NCI-H2196 (cell line): ENCODE measurements at regions not wholly inside any gene's neighbourhood (a gene's known extent, or its start where the extent isn't known, plus 50 kb on each side); places are given as distances from the start of the nearest gene placed in this dataset.
"Not testable (repeated sequence)": the region's sequence is repeated elsewhere in the genome, so short reads cannot be mapped to it uniquely, and the experiment has no call there.

Experiments used
- DNase-seq: peaks from one replicate; lab custom pipeline; 2025; ENCODE audit not compliant: unreplicated experiment; lab: John Stamatoyannopoulos, UW

DNA sequence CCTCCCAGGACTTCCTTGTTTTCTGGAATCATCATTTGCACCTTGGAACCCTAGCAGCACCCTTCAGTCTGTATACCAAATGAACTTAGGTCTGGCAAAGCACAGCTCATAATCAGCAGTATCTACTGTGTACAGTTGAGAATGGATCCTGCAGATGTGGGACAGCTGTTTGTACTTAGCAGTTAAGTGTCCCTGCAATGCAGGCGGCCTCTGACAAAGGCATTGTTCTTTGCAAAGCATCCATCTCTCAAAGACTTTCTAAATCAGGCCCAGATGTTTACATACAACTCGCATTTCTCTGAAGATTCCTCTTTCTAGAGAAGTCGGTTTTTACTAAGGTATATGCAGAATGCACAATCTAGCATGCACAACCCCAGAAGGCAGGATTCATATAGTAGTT, 170.5 kb upstream of the RBM19 start:
- DNase-seq = no peak

DNA sequence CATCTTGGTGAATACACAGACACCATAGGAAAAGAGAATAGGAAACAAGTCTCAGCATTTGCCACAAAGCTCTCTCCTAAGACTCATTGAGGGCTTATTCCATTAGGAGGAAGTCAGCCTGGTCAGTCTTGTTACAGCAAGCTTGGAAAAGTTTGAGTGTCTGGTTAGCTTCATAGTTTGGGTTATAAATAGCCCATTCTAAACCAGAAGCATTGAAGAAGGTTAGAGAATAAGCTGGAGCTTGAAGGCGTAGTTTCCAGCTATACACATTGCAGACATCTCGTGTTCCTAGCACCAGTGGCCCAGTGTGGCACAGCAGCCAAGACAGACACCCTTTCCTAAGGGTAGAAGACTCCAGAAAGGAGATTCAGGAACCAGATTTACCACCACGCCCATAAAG, 168.8 kb upstream of the RBM19 start:
- no peak for DNase-seq

DNA sequence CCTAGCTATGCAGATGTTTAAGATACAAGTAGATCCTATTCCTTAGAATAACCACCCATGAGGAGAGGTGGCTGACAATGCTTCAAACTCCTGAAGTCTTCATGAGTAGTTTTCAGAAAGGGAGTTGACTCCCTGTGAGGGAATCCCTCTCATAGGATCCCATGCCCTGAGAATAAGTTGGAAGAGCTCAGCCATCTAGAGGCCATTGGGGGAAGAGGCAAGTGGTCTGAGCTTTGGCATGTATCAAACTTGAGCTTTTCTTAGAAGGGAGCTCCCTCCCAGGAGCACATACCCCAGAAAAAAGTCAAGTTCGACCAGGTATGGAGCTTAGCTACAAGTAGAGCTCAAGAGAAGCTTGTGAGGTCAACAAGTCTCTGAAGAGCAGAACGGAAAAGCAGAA, 165.7 kb upstream of the RBM19 start:
- DNase-seq = no peak

DNA sequence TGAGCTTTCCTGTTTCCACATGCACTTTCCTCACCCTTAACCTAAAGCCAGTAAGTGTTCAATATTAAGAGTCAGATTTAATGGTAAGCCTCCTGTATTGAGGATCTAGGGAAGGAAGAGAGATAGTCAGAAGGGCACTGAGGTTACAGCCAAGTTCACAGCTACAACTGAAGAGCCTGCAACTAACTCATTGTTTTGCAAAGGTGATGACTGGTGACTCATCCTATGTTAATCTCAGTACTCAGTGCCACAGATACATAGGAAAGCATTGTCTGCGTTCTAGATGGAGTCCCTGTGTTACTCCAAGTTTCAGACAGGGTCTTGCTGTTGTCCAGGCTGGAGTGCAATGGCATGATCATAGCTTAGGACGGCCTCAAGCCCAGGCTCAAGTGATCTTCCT, 157.0 kb upstream of the RBM19 start:
- no peak for DNase-seq

DNA sequence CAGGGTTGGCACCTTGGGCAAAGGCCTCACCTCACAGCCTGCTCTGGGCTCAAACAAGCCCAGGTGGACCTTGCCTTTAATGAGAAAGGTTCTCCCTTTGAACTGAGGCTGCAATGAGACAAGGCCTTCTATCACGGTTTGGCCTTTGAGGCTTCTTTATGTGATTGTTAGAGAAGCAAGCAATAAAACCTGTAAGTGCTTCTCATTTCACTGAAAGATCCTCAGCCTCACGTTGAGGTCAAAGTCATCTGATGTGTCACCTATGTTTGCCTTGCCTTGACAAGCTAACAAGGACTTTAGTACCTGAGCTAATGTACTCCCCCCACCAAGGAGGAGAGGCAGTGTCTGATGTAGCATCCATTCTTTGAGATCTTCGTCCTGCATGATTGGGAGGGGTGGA, 155.9 kb upstream of the RBM19 start:
- no peak for DNase-seq

DNA sequence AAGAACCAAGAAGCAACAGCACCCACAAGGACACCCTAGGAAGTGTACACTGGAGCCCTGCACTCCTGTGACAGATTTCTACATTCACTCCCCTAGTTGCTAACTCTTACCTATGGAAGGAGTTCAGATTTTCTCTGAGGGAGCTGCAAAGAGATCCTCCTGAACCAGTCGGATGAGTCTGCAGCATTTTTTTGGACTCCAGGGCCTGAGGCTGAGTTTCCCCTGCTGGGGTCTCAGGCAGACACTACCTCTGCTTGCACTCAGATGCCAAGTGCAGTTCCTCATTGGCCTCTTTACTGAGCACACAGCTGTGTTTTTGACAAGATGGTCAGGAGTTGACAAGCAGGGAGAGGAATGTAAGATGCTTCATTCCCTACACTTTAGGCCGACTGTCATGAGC, 153.2 kb upstream of the RBM19 start:
- DNase-seq = no peak

DNA sequence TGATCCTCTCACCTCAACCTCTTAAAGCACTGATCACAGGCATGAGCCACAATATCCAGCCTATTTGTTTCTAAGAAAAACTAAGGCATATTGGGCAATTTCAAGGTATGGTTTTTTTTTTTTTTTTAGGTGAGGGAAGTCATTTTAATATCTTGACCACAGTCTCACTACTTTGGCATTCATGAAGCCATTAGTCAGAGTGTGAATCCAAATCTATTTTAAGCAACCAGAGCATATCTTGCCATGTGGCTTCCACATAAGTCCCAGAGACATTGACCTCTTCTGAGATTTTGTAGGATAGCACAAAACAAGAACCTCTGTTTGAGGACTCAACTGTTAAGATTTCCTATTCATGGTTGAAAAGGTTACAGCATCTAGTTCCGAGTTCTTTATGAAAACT, 130.3 kb upstream of the RBM19 start:
- DNase-seq = no peak

DNA sequence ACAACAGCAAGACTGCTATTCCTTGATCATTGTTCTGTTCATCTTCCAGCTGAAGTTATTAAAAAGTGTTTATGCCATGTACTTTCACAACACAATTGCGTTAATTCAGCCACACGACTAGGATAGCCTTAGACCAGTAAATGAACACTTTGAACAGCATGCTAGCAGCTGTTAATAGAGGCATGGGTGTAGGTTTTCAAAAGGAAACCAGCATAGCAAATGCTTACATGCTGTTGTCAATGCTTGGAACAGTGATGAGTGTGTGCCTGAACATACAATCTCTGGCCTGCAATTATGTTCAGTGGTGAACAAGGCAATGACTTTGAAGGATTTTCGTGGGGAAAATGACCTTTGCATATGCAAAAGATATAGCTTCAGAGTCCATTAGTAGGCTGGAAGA, 127.4 kb upstream of the RBM19 start:
- no peak for DNase-seq

DNA sequence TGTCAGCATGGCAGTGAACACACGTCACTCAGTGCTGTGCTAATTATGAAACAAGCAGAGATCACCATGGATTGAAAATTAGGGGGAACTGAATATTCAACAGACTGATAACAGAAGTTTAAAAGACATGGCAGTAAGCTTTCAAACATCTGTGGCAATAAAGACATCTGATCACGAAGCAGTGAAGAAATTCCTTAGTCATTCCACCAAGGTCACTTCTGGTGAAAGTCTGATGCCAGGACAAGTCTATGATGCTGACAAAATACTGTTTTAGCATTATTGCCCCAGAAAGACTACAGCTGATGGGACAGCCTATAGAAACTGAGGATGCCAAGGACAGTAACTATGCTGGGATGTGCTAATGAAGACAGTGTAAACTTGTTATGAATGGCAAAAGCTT, 126.9 kb upstream of the RBM19 start:
- no peak for DNase-seq

DNA sequence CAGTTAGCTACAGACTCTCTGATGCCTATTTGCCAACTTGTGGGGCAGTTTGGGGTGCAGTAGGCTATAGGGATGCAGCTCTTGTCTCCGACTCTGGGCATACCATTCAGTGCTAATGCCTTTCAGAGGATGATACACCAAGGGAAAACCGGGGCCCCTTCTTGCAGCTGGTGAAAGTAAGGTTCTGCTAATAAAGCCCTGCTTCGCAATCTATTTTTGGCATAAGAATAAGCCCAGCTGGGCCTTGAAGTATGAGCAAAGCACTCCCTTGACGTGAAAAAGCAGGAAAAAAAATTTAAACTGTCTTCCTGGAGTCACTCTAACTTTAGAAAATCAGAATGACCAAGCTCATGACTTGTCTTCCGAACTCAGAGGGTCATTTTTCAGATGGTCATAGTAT, 124.1 kb upstream of the RBM19 start:
- no peak for DNase-seq

DNA sequence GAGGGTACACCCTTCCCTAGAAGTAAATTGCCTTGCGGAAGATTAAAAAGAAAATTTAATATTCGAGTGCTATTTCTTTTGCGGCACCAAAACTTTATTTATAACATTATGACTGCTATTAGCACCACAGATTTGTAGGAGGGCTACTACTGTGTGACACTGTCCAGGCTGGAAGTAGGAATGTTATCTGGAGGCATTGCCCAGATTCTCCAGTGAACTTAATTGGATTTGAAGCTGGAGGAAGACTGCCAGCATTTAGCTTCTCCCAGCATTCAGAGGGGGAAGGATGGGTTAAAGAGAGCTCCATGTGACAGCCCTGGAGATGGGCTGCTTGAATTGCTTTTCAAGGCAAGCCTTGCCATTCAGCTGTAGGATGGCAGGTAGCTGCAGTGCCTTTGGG, 107.0 kb upstream of the RBM19 start:
- DNase-seq = no peak

DNA sequence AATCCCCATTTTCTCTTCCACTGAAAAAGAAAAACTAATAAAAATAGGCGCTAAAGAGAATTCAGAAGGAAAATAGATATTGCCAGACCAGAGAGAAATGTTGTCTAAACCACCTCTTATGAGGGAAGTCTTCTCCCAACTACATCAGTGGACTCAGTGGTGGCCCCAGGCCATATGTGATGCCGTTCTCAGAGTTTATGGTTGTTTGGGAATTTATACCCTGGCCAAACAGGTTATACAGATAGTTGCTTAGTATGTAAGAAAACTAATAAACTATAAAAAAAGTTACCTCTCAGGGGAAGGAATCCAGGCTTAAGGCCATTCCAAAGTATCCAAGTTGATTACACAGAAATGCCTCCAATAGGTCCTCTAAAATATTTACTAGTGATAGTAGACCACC, 103.4 kb upstream of the RBM19 start:
- DNase-seq = no peak

DNA sequence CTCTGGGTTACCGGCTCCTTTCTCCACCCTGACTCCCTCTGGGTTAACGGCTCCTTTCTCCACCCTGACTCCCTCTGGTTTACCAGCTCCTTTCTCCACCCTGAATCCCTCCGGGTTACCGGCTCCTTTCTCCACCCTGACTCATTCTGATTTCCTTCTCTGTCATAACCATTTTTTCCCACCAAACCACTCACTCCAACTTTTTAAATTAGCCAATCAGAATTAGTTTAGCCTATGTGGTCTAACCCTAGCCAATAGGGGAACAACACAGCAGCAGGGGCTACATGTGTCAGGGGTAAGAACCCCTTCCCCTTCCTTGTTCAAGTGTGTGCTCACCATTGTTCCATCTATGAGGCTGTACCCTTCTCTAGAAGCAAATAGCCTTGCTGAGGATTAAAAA, 98.4 kb upstream of the RBM19 start:
- no peak for DNase-seq

DNA sequence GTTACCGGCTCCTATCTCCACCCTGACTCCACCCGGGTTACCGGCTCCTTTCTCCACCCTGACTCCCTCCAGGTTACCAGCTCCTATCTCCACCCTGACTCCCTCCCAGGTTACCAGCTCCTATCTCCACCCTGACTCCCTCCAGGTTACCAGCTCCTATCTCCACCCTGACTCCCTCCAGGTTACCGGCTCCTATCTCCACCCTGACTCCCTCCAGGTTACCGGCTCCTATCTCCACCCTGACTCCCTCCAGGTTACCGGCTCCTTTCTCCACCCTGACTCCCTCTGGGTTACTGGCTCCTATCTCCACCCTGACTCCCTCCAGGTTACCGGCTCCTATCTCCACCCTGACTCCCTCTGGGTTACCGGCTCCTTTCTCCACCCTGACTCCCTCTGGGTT, 97.9 kb upstream of the RBM19 start:
- DNase-seq = not testable (repeated sequence)

DNA sequence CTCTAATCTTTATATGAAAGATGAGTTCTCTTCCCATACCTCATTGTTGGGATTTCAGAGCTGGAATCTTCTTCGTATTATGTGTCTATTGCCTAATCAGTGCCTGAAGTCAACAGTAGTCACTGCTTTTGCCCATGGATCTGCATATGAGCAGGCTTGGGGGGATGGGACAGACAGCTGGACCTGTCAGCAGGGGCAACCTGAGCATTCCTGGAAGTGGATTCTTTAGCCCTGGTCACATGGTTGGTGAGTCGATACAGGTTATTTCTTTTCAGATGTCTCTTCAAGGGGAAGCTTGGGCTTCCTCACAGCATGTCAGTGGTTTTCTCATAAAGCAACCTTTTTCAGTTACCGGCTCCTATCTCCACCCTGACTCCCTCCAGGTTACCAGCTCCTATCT, 97.3 kb upstream of the RBM19 start:
- no peak for DNase-seq

DNA sequence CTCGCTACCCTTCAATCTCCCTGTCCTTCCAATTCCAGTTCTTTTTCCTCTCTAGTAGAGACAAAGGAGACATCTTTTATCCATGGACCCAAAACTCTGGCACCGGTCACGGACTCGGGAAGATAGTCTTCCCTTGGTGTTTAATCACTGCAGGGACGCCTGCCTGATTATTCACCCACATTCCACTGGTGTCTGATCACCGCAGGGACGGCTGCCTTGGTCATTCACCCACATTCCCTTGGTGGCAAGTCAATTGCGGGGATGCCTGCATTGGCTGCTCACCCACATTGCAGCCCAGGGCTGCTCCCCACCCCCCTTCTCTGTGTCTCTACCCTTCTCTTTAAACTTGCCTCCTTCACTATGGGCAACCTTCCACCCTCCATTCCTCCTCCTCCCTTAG, 90.2 kb upstream of the RBM19 start:
- not testable (repeated sequence) for DNase-seq

DNA sequence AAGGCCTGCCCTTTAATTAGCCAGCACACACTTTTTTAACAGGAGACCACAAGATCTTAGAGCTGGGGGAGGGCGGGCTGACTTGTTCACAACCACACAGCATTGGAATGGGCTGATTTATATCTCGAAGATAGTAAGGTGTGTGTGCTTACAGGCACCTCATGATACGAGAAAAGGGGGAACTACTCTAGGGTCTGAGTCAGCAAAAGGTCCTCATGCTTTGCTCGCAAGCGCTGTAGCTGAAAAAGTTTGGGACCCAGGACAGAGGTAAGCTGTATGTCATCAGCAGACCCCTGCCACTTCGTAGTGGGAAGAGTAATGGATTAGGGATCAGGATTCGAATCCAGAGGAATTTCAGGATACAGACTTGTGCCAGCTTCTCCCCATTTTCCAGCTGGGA, 88.9 kb upstream of the RBM19 start:
- no peak for DNase-seq

DNA sequence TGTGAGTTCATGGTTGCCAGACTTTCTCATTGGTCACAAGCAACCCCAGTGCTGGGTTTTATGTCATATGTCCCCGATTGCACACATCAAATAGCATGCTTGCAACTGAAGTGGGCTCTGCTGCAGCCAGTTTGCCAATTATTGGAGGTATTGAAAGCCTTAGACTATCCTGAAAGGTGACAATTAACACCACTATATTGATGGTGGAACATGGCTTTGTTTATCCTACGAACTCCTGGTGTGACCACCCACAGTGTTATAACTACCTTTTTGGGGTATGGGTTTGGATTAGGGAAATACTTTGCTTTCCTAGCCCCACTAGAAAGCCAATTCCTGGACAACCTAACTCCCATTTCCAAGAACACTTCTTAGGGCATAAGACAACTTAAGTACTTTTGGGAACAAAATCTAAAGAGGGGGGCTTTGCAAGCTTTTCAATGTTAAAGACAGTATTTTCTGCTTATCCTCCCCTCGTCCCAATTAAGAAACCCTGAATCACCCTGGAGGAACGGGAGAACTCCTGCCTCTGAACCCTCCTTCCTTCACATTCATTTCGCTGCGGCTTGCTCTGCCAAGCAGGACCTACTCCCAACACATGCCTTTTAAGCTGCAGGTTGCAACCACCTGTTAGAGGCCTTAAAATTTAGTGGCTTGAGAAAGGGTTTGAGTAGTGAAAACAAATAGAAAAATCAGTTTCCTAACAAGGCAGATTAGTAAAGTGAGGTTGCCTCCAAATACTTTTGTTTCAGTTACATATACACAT, 80.3 kb upstream of the RBM19 start:
- DNase-seq = no peak

DNA sequence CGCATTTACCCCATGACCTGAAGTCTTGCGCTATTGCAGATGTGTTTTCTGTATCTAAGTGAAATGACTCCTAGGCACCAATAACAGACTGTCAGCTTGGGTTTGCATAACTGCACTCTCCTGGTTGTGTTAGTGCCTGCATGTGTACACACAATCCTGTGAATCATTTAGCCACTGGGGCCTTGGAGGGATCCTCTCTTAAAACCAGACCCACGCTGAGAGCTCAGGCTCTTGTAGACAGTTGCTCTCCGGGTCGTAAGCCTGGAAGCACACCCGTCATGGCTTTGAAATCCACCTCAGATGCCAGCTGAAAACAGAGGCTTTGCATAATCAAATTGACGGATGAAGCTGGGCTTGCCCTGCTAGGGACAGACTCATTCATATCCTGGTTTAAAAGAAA, 79.2 kb upstream of the RBM19 start:
- DNase-seq = no peak

DNA sequence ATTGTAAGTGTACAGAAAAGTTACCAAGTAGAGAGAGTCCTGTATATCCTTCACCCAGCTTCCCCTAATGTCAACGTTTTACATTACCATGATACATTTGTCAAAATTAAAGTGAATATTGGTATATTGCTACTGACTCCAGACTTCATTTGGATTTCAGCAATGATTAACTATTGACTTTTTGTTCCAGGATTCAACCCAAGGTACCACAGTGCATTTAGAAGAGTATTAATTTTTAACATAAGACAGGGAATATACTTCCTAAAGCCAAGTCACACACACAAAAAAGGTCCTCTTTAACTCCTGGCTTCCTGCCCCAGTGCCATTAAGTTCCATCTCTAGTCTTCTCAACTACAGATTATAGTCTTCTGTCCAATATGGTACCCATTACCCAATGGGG, 75.5 kb upstream of the RBM19 start:
- DNase-seq = no peak

DNA sequence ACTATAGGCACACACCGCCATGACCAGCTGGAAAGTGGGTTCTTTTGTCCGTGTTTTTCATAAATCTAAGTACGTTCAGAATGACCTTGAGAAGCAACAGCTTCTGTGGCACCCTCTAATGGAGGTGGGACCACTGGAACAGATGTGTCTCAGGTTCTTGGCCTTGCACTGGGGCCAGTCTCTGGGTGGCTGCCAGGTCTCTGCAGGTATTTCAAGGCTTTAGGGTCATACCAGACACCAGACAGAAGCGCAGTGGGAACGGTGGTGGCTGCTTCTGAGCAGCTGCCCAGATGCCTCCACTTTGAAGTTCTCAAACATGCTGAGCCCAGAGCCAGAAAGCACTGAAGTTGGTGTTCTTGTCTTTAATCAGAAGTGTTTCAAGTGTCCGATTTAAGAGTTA, 75.0 kb upstream of the RBM19 start:
- DNase-seq = no peak

DNA sequence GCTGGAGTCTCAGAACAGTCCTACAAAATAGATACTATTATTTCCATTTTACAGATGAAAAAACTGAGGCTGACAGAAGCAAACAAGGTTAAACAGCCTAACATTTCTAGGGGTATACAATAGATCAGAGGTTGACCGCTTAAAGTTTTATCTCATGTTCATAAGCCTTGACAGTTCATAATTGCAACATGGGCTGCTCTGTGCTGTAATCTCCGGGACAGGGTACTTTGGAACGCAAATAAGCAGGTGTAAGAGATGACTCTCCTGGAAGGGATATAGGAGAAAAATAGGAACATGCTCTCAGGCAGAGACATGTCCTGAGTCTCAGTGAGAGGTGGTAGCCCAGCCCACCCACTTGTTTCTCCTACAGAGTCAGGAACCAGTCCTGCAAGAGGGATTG, 72.8 kb upstream of the RBM19 start:
- no peak for DNase-seq

DNA sequence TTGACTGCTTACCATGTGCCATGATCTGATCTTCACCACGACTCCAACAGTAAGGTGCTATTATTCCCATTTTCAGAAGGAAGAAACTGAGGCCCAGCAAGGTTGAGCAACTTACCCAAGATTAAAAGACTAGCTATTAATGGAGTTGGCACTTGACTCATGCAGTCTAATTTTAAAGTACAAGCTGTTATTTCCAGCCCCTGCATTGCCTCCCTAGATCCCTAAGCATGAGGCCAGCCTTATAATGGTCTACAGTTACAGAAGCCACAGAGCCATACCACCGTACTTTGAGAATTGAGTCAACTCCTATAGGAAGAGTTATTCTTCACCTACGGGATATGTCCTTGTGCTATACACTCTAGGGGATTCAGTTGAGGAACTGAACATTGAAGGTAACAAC, 66.7 kb upstream of the RBM19 start:
- no peak for DNase-seq

DNA sequence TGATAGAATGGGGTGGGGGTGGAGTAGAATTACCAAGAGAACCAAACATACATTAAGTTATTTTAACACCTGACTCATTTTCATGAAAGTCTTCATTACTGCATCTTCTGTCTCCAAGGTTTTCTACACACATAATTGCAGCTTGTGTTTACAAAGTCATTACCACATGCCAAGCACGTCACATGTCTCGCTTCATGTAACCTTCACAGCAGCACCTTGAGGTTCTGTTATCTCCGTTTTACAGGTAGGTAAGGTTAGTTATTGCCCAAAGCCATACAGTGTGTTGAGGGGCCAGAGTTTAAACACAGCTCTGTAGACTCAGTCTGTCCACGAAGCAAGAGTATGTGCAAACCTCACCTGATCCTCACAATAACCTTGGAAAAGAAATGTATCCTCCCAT, 64.3 kb upstream of the RBM19 start:
- no peak for DNase-seq
